ENCODE measurements at regions not wholly inside any gene's neighbourhood (a gene's known extent, or its start where the extent isn't known, plus 50 kb on each side); places are given as distances from the start of the nearest gene placed in this dataset.

- TF ChIP-seq CREB1 (CRISPR knock-in tag; IDR thresholded peaks at IDR 0.05) (no peak), ZNF532 (CRISPR knock-in tag; IDR thresholded peaks at IDR 0.05; ENCODE audit: borderline replicate concordance) (no peak), ATF2 (CRISPR knock-in tag; IDR thresholded peaks at IDR 0.05; ENCODE audit: borderline replicate concordance, low read depth) (no peak), ATF1 (CRISPR knock-in tag; IDR thresholded peaks at IDR 0.05) (no peak), SP1 (CRISPR knock-in tag; conservative IDR thresholded peaks at IDR 0.05) (no peak), AR (CRISPR knock-in tag; IDR thresholded peaks at IDR 0.05) (no peak), GTF2I (CRISPR knock-in tag; conservative IDR thresholded peaks at IDR 0.05) (no peak)
Observed at GRCh38 chr10:109517748-109518147, 405.6 kb downstream of the XPNPEP1 start (continued).

- Mint-ChIP-seq H3K9me3 (peaks cover 65% of the 10 kb centered on the region), H3K4me1 (no peaks in the 10 kb centered on the region), H3K4me3 (no peak overlapping the region), H3K27me3 (ENCODE audit: low read depth) (peaks cover 5% of the 10 kb centered on the region), H3K36me3 (peaks cover 14% of the 10 kb centered on the region), H3K27ac (no peak overlapping the region)
- ATAC-seq (no peak), DNase-seq (ENCODE audit: low spot score) (no peak)
- ChIA-PET CTCF (no interaction called here), POLR2A (no interaction called here)
- TF ChIP-seq IRF1 (CRISPR knock-in tag; IDR thresholded peaks at IDR 0.05) (no peak), ZNF317 (CRISPR knock-in tag; IDR thresholded peaks at IDR 0.05; ENCODE audit: borderline replicate concordance, low read depth) (no peak), ZNF671 (CRISPR knock-in tag; IDR thresholded peaks at IDR 0.05) (no peak), CREM (CRISPR knock-in tag; IDR thresholded peaks at IDR 0.05) (no peak), KAT7 (CRISPR knock-in tag; IDR thresholded peaks at IDR 0.05; ENCODE audit: borderline replicate concordance) (no peak), E2F1 (CRISPR knock-in tag; IDR thresholded peaks at IDR 0.05) (no peak), MLX (CRISPR knock-in tag; IDR thresholded peaks at IDR 0.05) (no peak), PREB (CRISPR knock-in tag; IDR thresholded peaks at IDR 0.05; ENCODE audit: borderline replicate concordance) (no peak), JUN (CRISPR knock-in tag; IDR thresholded peaks at IDR 0.05) (no peak), ZSCAN18 (CRISPR knock-in tag; IDR thresholded peaks at IDR 0.05) (no peak), GRHL2 (CRISPR knock-in tag; IDR thresholded peaks at IDR 0.05; ENCODE audit: insufficient replicate concordance, severe bottlenecking) (no peak), TEAD1 (CRISPR knock-in tag; IDR thresholded peaks at IDR 0.05) (no peak), ZNF281 (CRISPR knock-in tag; IDR thresholded peaks at IDR 0.05) (no peak)
Observed at GRCh38 chr10:109504401-109504800, 418.9 kb downstream of the XPNPEP1 start.

Measured in WTC11 (cell line).